A549 (cell line): ENCODE measurements at regions not wholly inside any gene's neighbourhood (a gene's known extent, or its start where the extent isn't known, plus 50 kb on each side); places are given as distances from the start of the nearest gene placed in this dataset.

Source experiments
- E2F6 ChIP-seq: IDR thresholded peaks from 2 replicates; pipeline ENCODE4 v1.6.1; 2012; ENCODE audit warnings: low read depth, borderline replicate concordance
- JUNB ChIP-seq: fragments of >200 bp; sonication (Bioruptor Twin); formaldehyde crosslinking; IDR thresholded peaks from 2 replicates; pipeline ENCODE4 v1.6.1; 2016
- ZNF302 ChIP-seq: fragments of 250-450 bp; sonication (Bioruptor Pico); IDR thresholded peaks from 2 replicates; pipeline ENCODE4 v1.9.0; 2021; ENCODE audit warnings: inconsistent platforms, mild to moderate bottlenecking, moderate library complexity

- TF ChIP-seq E2F6: no peak
- TF ChIP-seq JUNB: no peak
- TF ChIP-seq ZNF302: no peak
These were observed 71.5 kb downstream of the CCER1 start for GRCh38 chr12:90883456-90883855.
